Muscle layer of colon (tissue), 2 donors: ENCODE measurements at regions not wholly inside any gene's neighbourhood (a gene's known extent, or its start where the extent isn't known, plus 50 kb on each side); places are given as distances from the start of the nearest gene placed in this dataset.
"Not testable (repeated sequence)": the region's sequence is repeated elsewhere in the genome, so short reads cannot be mapped to it uniquely, and the experiment has no call there.

Experiments
- H3K27ac ChIP-seq: one replicate; pipeline ENCODE4 v1.7.0; 2013; ENCODE audit warnings: low read depth, mild to moderate bottlenecking, low read length, moderate library complexity
- H3K27me3 ChIP-seq, 2 donors: one replicate each; pipeline ENCODE4 v1.7.0; 2013; ENCODE audit warnings: low read length in 2 of 2, mild to moderate bottlenecking in 2 of 2; ENCODE audit not compliant: insufficient read depth in 2 of 2, control insufficient read depth in 1 of 2
- H3K36me3 ChIP-seq: one replicate; pipeline ENCODE4 v1.7.0; 2013; ENCODE audit warnings: mild to moderate bottlenecking, low read length; ENCODE audit not compliant: insufficient read depth
- H3K4me1 ChIP-seq: one replicate; pipeline ENCODE4 v1.7.0; 2013; ENCODE audit warnings: mild to moderate bottlenecking, low read length; ENCODE audit not compliant: insufficient read depth
- H3K4me3 ChIP-seq, 2 donors: one replicate each; pipeline ENCODE4 v1.7.0; 2013; ENCODE audit warnings: low read length in 2 of 2, low read depth in 1 of 2, mild to moderate bottlenecking in 1 of 2, moderate library complexity in 1 of 2
- H3K9ac ChIP-seq: one replicate; pipeline ENCODE4 v1.7.0; 2013; ENCODE audit warnings: low read length
- H3K9me3 ChIP-seq: one replicate; pipeline ENCODE4 v1.7.0; 2013; ENCODE audit warnings: mild to moderate bottlenecking, low read length
- donor health status: abdominal sarcoma.
- donor health status: Adenocarcinoma of cecum.

DNA sequence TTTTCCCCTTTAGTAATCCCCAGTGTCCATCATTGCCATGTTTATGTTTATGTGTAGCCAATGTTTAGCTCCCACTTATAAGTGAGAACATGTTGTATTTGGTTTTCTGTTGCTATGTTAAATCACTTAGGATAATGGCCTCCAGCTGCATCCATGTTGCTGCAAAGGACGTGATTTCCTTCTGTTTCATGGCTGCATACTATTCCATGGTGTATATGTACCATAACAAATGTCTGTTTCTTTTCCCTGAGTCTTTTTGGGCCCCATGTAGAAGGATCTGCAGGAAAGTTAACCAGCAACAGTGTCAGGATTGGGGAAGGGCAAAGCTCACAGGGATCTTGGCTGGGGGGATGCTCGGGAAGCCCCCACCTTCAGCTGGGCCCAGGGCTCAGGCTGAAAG, 64.3 kb upstream of the SULF2 start:
- H3K27ac ChIP-seq = no peak overlapping the region
- H3K9ac ChIP-seq = no peak overlapping the region
- no peaks in the 10 kb centered on the region for H3K27me3 ChIP-seq
- H3K9me3 ChIP-seq = no peaks in the 10 kb centered on the region
- H3K4me3 ChIP-seq = no peak overlapping the region
- H3K36me3 ChIP-seq = no peaks in the 10 kb centered on the region
- H3K4me1 ChIP-seq = no peaks in the 10 kb centered on the region

DNA sequence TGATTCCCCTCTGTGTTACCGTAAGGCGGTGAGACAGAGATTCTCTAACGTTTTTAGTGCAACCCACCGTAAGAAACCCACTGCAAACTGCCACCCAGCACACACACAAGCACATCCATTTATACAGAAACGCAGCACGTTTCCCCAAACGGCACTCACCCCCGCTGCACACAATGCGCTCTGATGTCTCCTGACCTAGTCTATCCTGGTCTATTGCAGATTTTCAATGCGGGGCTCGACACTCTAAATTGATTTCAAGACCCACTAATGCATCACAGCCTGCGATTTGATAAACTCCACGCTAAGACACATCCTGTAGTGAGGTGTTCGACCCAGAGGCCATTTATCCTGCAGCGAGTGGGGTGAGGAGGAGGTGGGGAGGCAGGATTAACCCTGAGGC, 63.7 kb upstream of the SULF2 start:
- Histone ChIP-seq H3K9me3 (no peaks in the 10 kb centered on the region), H3K4me1 (no peaks in the 10 kb centered on the region), H3K36me3 (no peaks in the 10 kb centered on the region), H3K27me3 (no peaks in the 10 kb centered on the region), H3K9ac (no peak overlapping the region), H3K4me3 (no peak overlapping the region), H3K27ac (no peak overlapping the region)

DNA sequence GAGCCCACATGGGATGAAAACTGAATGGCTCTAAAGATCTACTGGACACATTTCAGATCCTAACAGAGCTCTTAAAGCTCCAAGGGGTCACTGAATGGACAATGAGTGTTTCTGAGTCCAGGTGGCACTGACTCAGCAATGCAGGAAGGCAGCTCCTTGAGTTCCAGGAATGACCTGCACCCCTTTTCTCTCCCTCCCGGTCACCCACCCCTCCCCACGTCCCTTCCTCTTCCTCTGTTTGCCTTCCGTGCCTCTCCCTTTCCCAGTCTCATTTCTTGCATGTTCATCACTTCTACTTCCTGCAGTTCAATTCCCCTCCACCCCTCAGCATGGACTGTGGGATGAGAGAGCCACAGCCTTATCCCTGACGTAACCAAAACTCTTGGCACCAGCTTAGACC, 63.3 kb upstream of the SULF2 start:
- H3K9ac ChIP-seq, H3K27me3 ChIP-seq, H3K9me3 ChIP-seq, H3K4me1 ChIP-seq, H3K36me3 ChIP-seq, H3K27ac ChIP-seq, H3K4me3 ChIP-seq: not testable (repeated sequence)

DNA sequence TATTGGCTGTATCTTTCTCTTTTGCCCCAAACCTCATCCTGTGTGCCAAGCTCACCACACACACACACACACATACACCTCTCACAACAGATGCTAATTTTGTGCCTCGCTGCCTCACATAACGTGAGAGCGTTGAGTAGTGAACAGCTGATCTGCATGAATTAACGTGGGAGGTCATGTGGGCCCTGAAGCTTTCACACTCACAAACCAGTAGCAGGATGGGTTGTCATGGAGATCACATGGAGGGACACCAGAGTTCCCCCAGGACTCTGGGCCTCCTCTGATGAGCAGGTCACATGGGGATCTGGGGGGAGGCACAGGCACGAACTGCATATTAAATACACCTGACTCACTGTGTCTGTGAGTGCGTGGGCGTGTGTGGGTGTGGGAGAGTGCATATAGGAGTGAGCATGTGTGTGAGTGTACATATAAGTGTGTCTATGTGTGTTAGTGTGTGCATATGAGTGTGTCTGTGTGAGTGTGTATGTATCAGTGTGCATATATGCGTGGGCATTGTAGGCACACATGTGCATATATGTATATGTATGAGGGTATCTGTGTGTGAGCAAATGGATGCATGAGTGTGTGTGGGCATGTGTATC, 62.7 kb upstream of the SULF2 start:
- Histone ChIP-seq H3K27ac (no peak overlapping the region), H3K27me3 (no peaks in the 10 kb centered on the region), H3K9ac (no peak overlapping the region), H3K9me3 (no peaks in the 10 kb centered on the region), H3K4me3 (no peak overlapping the region), H3K36me3 (no peaks in the 10 kb centered on the region), H3K4me1 (no peaks in the 10 kb centered on the region)

DNA sequence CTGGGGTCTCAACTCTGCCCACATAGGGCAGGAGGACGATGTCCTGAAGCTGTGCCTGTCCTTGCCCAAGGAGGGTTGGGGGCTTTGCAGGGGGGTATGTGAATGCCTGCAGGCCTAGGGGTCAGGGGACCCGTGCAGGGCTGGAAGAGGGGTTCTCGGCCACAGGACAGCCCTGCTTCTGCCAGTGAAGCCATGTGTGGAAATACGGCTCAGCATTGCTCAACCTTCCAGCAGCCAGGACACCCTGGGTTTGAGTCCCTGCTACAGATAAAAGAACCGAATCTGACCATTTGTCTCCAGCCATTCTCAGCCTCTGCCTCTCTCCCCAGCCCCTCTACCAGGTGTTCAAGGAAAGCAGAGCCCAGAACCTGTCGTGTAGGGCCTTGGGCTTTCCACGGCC, 61.9 kb upstream of the SULF2 start:
- not testable (repeated sequence) for H3K9ac ChIP-seq, H3K4me1 ChIP-seq, H3K4me3 ChIP-seq, H3K9me3 ChIP-seq, H3K27ac ChIP-seq, H3K27me3 ChIP-seq, H3K36me3 ChIP-seq

DNA sequence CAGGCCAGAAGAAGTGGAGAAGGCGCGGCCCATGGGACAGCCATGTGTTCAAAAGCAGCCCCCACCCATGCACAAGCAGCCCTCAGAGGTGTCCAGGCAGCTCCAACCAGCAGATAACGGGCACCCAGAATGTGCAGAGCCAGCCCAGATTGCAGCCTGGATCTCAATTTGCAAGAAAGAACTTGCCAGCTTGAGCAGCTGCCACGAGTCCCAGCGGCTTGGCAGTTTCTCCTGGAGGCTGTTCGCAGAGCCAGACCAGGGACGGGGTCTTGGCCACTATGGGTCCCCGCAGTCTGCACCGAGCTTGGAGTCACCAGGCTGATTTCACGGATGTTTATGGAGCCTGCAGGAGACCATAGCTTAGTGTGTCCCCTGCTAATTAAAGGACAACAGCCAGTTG, 61.4 kb upstream of the SULF2 start:
- not testable (repeated sequence) for H3K27ac ChIP-seq, H3K36me3 ChIP-seq, H3K9ac ChIP-seq, H3K4me1 ChIP-seq, H3K27me3 ChIP-seq, H3K4me3 ChIP-seq, H3K9me3 ChIP-seq

DNA sequence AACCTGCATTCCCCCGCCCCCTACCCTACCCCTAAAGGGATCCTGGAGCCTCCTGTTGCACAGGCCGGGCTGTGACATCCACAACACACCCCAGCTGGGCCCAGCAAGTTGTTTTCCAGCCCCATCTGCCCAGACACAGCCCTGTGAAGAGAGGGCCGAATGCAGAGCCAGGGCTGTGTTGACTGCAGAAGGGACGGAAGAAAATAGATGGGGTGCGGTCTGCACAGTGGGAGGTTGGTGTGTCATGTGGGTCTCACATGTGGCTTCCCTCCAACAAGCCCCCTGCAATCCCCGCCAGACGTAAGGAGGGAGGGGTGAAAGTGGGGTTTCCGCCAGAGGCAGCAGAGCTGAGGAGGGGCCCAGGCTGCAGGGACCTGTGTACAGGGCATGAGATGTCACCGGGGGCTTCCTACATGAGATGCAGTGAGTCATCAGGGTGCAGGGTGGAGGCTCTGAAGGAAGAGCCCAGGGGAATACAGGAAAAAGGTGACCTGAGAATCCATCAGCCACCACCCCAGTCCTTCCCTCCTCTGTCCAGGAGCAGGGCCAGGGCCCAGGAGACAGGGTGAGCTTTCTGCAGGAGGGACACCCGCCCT, 60.2 kb upstream of the SULF2 start:
- not testable (repeated sequence) for H3K36me3 ChIP-seq, H3K4me3 ChIP-seq, H3K4me1 ChIP-seq, H3K27me3 ChIP-seq, H3K9ac ChIP-seq, H3K9me3 ChIP-seq, H3K27ac ChIP-seq

DNA sequence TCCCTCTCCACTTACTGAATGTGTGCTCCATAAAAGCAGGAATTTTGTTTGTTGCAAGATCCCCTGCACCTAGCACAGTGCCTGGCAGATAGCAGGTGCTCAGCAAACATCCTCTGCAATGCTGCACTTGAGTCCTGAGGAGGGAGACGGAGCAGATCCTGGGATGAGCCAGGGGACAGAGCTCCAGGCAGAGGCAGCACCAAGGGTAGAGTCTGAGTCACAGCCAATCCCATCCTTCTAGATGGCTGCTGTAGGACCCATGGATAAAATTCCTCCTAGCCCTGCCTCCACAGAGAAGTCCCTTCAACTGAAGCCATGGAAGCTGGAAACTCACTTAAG, 59.3 kb upstream of the SULF2 start:
- H3K9ac ChIP-seq, H3K27ac ChIP-seq, H3K9me3 ChIP-seq, H3K27me3 ChIP-seq, H3K4me1 ChIP-seq, H3K4me3 ChIP-seq, H3K36me3 ChIP-seq: not testable (repeated sequence)

DNA sequence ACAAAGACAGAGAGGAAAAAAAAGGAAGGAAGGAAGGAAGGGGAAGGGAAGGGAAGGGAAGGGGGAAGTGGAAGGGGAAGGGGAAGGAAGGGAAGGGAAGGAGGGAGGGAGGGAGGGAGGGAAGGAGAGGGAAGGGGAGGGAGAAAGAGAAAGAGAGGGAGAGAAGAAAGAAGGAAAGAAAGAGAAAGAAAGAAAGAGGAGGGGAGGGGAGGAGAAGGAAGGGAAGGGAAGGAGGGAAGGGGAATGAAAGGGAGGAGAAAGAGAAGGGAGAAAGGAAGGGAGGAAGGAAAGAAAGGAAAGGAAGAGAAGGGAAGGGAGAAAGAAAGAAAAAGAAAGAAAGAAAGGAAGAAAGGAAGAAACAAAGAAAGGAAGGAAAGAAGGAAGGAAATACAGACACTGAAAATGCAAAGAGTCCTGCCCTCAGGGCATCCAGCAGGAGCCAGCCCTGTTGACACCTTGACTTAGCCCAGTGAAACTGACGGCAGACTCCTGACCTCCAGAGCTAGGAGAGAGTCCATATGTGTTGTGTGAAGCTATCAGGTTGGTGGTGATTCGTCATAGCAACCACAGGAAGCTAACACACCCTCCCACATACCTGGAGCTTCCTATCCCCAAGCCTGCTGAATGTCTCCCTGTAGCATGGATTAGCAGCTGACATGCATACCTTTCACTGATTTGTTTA, 58.7 kb upstream of the SULF2 start:
- H3K4me3 ChIP-seq = no peak overlapping the region
- no peak overlapping the region for H3K27ac ChIP-seq
- no peaks in the 10 kb centered on the region for H3K27me3 ChIP-seq
- no peaks in the 10 kb centered on the region for H3K9me3 ChIP-seq
- H3K4me1 ChIP-seq = no peaks in the 10 kb centered on the region
- H3K9ac ChIP-seq = no peak overlapping the region
- H3K36me3 ChIP-seq = no peaks in the 10 kb centered on the region

DNA sequence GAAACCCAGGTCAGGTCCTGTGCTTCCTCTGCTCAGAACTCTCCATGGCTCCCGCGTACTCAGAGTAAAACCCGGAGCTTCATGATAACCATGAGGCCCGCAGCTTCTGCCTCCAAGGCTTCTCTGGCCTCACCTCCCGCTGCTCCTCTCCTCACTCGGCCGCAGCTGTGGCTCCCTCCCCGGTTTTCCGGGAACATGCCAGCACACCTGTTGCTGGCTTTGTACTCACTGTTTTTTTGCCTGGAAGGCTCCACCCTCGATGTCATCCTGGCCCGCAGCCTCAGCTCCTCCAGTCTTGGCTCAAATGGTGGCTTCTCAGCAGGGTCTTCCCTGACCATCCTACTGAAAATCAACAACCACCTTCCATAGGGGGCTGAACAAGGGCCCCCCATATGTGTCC, 57.7 kb upstream of the SULF2 start:
- not testable (repeated sequence) for H3K9me3 ChIP-seq, H3K27ac ChIP-seq, H3K36me3 ChIP-seq, H3K27me3 ChIP-seq, H3K4me1 ChIP-seq, H3K4me3 ChIP-seq, H3K9ac ChIP-seq

DNA sequence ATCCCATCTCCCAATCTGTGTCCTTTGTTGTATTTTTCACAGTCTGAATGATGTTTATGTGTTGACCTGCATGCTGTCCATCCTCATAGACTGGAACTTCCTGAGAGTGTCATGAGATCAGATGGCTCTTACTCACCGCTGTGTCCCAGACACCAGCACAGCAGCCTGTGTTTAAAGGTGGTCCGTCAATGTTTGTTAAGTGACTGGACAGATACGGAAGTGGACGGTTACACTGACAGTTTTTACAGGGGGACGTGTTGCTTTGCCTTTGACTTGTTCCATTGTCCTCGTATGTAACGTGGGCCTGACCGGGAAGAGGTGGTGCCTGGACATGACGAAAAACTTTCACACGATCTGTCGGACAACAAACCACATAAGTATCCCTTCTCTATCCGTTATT, 56.7 kb upstream of the SULF2 start:
- H3K9me3 ChIP-seq, H3K4me3 ChIP-seq, H3K27me3 ChIP-seq, H3K9ac ChIP-seq, H3K36me3 ChIP-seq, H3K4me1 ChIP-seq, H3K27ac ChIP-seq: not testable (repeated sequence)

DNA sequence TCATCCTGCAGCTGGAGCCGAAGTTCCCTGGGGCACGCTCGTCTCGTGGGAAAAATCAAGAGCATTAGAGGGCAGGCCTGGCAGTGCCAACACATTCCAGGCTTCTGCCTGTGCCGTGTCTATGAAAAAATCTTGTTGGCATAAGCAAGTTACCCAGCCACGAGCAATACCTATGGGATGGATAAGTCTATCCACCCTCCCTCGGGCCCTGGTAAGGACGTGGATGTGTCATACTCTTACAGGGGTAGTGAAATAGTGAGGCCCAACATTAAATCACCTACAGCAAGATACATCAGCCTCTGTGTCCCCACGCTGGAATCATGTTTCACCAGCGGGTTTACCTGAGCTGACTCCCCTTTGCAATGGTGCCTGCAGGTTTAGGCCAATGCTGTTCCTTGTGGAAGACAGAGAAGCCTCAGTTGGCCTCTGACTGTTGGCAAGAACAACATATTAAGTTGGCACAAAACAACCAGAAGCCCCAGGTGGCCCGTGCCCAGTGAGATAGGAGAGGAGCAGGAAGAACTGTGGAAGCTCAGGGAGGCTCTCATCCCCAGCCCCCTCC, 51.1 kb upstream of the SULF2 start:
- not testable (repeated sequence) for H3K4me1 ChIP-seq, H3K4me3 ChIP-seq, H3K27ac ChIP-seq, H3K9me3 ChIP-seq, H3K36me3 ChIP-seq, H3K27me3 ChIP-seq, H3K9ac ChIP-seq
